HUES64 (cell line): ENCODE measurements at regions not wholly inside any gene's neighbourhood (a gene's known extent, or its start where the extent isn't known, plus 50 kb on each side); places are given as distances from the start of the nearest gene placed in this dataset.

Experiments used
- H3K27ac ChIP-seq: 2 replicates; pipeline ENCODE4 v1.7.0; 2013; ENCODE audit warnings: low read depth, low read length, inconsistent platforms
- H3K27me3 ChIP-seq: 2 replicates; pipeline ENCODE4 v1.6.1; 2013; ENCODE audit warnings: mild to moderate bottlenecking, low read length; ENCODE audit not compliant: insufficient read depth
- H3K36me3 ChIP-seq: 2 replicates; pipeline ENCODE4 v1.6.1; 2013; ENCODE audit warnings: mild to moderate bottlenecking, low read length; ENCODE audit not compliant: insufficient read depth
- H3K4me1 ChIP-seq: 2 replicates; pipeline ENCODE4 v1.6.1; 2013; ENCODE audit warnings: mild to moderate bottlenecking, low read length, moderate library complexity; ENCODE audit not compliant: insufficient read depth
- H3K4me3 ChIP-seq: 2 replicates; pipeline ENCODE4 v1.5.1; 2013; ENCODE audit warnings: mild to moderate bottlenecking, low read length, moderate library complexity
- H3K9ac ChIP-seq: 2 replicates; pipeline ENCODE4 v1.6.1; 2013; ENCODE audit warnings: mild to moderate bottlenecking, low read depth, low read length
- H3K9me3 ChIP-seq: 2 replicates; pipeline ENCODE4 v1.6.1; 2013; ENCODE audit warnings: low read depth, low read length; ENCODE audit not compliant: insufficient read depth
- WGBS: fragments of 150-250, 120-280 bp; methylation state at CpG from one replicate; pipeline ENCODE4 v1.1.7; 2013; ENCODE audit warnings: missing lambda C conversion rate; 5-methylcytosine and 5-hydroxymethylcytosine counted together

GRCh38 chr6:62390401-62390800 lies 104.4 kb upstream of the KHDRBS2 start:
- no peak overlapping the region for H3K27ac ChIP-seq
- H3K9me3 ChIP-seq: no peaks in the 10 kb centered on the region
- no peaks in the 10 kb centered on the region for H3K27me3 ChIP-seq
- no peak overlapping the region for H3K4me3 ChIP-seq
- H3K9ac ChIP-seq: no peak overlapping the region
- no peaks in the 10 kb centered on the region for H3K36me3 ChIP-seq
- peaks cover 13% of the 10 kb centered on the region; the same call in 1 of the 2 replicates for H3K4me1 ChIP-seq

- H3K36me3 ChIP-seq: no peaks in the 10 kb centered on the region
- no peaks in the 10 kb centered on the region for H3K9me3 ChIP-seq
- no peak overlapping the region for H3K9ac ChIP-seq
- no peak overlapping the region for H3K4me3 ChIP-seq
- WGBS: 87% methylated on average over 4 of the region's 4 CpGs
- no peaks in the 10 kb centered on the region for H3K27me3 ChIP-seq
- H3K27ac ChIP-seq: no peak overlapping the region
- no peaks in the 10 kb centered on the region; the same call in 1 of the 2 replicates for H3K4me1 ChIP-seq
Measured at GRCh38 chr6:62371453-62372210, 85.6 kb upstream of the KHDRBS2 start.

GRCh38 chr6:62367601-62368000 lies 81.6 kb upstream of the KHDRBS2 start:
- Histone ChIP-seq H3K4me3 (no peak overlapping the region), H3K4me1 (no peaks in the 10 kb centered on the region; the same call in 1 of the 2 replicates), H3K27me3 (no peaks in the 10 kb centered on the region), H3K9me3 (no peaks in the 10 kb centered on the region), H3K27ac (no peak overlapping the region), H3K36me3 (no peaks in the 10 kb centered on the region), H3K9ac (no peak overlapping the region)
- 94% methylated on average over 2 of the region's 5 CpGs for WGBS

GRCh38 chr6:62362097-62362496 lies 76.1 kb upstream of the KHDRBS2 start:
- no peak overlapping the region for H3K4me3 ChIP-seq
- H3K9me3 ChIP-seq: no peaks in the 10 kb centered on the region
- no peaks in the 10 kb centered on the region for H3K27me3 ChIP-seq
- no peaks in the 10 kb centered on the region for H3K36me3 ChIP-seq
- no peak overlapping the region for H3K27ac ChIP-seq
- whole genome bisulfite sequencing: 89% methylated on average over 1 of the region's 1 CpG
- H3K4me1 ChIP-seq: no peaks in the 10 kb centered on the region
- no peak overlapping the region for H3K9ac ChIP-seq

GRCh38 chr6:62357835-62358234 lies 71.8 kb upstream of the KHDRBS2 start:
- 92% methylated on average over 6 of the region's 6 CpGs for WGBS
- Histone ChIP-seq H3K9me3 (no peaks in the 10 kb centered on the region), H3K9ac (no peak overlapping the region), H3K36me3 (no peaks in the 10 kb centered on the region), H3K27me3 (no peaks in the 10 kb centered on the region), H3K4me3 (no peak overlapping the region), H3K4me1 (no peaks in the 10 kb centered on the region), H3K27ac (no peak overlapping the region)

- 96% methylated on average over 1 of the region's 1 CpG for WGBS
- Histone ChIP-seq H3K27me3 (no peaks in the 10 kb centered on the region), H3K36me3 (no peaks in the 10 kb centered on the region), H3K4me1 (no peaks in the 10 kb centered on the region), H3K27ac (no peak overlapping the region), H3K9me3 (no peaks in the 10 kb centered on the region), H3K4me3 (no peak overlapping the region), H3K9ac (no peak overlapping the region)
Measured at GRCh38 chr6:62354261-62354660, 68.2 kb upstream of the KHDRBS2 start.

GRCh38 chr6:62345962-62346689 lies 60.1 kb upstream of the KHDRBS2 start:
- Histone ChIP-seq H3K27me3 (no peaks in the 10 kb centered on the region), H3K27ac (no peak overlapping the region), H3K36me3 (no peaks in the 10 kb centered on the region), H3K4me1 (no peaks in the 10 kb centered on the region), H3K9me3 (no peaks in the 10 kb centered on the region), H3K9ac (no peak overlapping the region), H3K4me3 (no peak overlapping the region)
- 94% methylated on average over 5 of the region's 5 CpGs for WGBS

GRCh38 chr6:62345446-62345845 lies 59.4 kb upstream of the KHDRBS2 start:
- 92% methylated on average over 7 of the region's 7 CpGs for WGBS
- Histone ChIP-seq H3K9ac (no peak overlapping the region), H3K36me3 (no peaks in the 10 kb centered on the region), H3K9me3 (no peaks in the 10 kb centered on the region), H3K27ac (no peak overlapping the region), H3K4me1 (no peaks in the 10 kb centered on the region), H3K27me3 (no peaks in the 10 kb centered on the region), H3K4me3 (no peak overlapping the region)

- Histone ChIP-seq H3K36me3 (no peaks in the 10 kb centered on the region), H3K9me3 (no peaks in the 10 kb centered on the region), H3K27ac (no peak overlapping the region), H3K4me3 (no peak overlapping the region), H3K9ac (no peak overlapping the region), H3K27me3 (no peaks in the 10 kb centered on the region), H3K4me1 (no peaks in the 10 kb centered on the region)
- WGBS: 93% methylated on average over 3 of the region's 3 CpGs
Measured at GRCh38 chr6:62344850-62345249, 58.8 kb upstream of the KHDRBS2 start.

- Histone ChIP-seq H3K27me3 (no peaks in the 10 kb centered on the region), H3K4me1 (no peaks in the 10 kb centered on the region), H3K36me3 (no peaks in the 10 kb centered on the region), H3K9me3 (no peaks in the 10 kb centered on the region), H3K9ac (no peak overlapping the region), H3K4me3 (no peak overlapping the region), H3K27ac (no peak overlapping the region)
- WGBS: 94% methylated on average over 3 of the region's 3 CpGs
Measured at GRCh38 chr6:62338477-62338876, 52.5 kb upstream of the KHDRBS2 start.
